WI38 (cell line): ENCODE measurements at regions not wholly inside any gene's neighbourhood (a gene's known extent, or its start where the extent isn't known, plus 50 kb on each side); places are given as distances from the start of the nearest gene placed in this dataset.

Experiments used
- H3K4me3 ChIP-seq: 2 replicates; pipeline ENCODE4 v1.5.1; 2011; ENCODE audit warnings: low read depth, mild to moderate bottlenecking, control low read depth, low read length
- TF ChIP-seq, protein P1 (sequence below): IDR thresholded peaks from 2 replicates; pipeline ENCODE4 v1.5.1; 2012; ENCODE audit warnings: low read depth, mild to moderate bottlenecking, control low read depth, low read length

- TF ChIP-seq, protein P1, sequence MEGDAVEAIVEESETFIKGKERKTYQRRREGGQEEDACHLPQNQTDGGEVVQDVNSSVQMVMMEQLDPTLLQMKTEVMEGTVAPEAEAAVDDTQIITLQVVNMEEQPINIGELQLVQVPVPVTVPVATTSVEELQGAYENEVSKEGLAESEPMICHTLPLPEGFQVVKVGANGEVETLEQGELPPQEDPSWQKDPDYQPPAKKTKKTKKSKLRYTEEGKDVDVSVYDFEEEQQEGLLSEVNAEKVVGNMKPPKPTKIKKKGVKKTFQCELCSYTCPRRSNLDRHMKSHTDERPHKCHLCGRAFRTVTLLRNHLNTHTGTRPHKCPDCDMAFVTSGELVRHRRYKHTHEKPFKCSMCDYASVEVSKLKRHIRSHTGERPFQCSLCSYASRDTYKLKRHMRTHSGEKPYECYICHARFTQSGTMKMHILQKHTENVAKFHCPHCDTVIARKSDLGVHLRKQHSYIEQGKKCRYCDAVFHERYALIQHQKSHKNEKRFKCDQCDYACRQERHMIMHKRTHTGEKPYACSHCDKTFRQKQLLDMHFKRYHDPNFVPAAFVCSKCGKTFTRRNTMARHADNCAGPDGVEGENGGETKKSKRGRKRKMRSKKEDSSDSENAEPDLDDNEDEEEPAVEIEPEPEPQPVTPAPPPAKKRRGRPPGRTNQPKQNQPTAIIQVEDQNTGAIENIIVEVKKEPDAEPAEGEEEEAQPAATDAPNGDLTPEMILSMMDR, result no peak
- no peak overlapping the region for H3K4me3 ChIP-seq
These were observed 78.4 kb upstream of the TMEM33 start for GRCh38 chr4:41856797-41857196.

DNA sequence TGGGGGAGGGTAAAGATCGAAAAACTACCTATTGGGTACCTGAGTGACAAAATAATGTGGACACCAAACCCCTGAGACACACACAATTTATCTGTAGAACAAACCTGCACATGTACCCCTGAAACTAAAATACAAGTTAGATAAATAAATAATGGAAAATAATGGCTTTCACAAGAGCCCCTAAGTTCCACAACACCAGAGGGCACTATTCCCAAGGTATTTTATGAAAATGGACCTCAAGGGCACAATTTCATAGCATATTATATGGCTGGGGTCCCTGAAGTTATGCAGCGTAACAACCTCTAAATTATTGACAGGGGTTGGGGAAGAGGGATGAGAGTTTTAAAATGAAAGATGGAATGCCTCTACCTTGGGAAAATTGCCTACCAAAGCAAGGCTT lies 81.3 kb upstream of the TMEM33 start:
- TF ChIP-seq, protein P1, result no peak

DNA sequence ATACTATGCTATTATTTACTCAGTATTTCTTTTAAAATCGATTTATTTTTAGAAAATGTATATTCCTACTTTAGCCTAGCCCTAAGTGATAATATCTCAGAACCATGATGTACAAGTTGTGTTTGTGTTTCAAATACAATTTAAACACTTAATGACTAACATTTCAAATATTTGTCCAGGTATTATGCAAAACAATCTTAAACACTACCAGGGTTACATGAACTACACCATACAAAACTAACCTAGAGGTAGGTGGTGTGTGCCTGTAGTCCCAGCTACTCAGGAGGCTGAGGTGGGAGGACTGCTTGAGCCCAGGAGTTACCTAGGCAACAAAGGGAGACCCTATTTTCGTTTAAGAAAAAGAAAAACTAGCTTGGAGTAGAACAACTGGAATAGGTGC lies 83.0 kb upstream of the TMEM33 start:
- H3K4me3 ChIP-seq, result no peak overlapping the region
- TF ChIP-seq, protein P1, result no peak

More for the DNA sequence above, 81.3 kb upstream of the TMEM33 start:
- H3K4me3 ChIP-seq, result no peak overlapping the region

DNA sequence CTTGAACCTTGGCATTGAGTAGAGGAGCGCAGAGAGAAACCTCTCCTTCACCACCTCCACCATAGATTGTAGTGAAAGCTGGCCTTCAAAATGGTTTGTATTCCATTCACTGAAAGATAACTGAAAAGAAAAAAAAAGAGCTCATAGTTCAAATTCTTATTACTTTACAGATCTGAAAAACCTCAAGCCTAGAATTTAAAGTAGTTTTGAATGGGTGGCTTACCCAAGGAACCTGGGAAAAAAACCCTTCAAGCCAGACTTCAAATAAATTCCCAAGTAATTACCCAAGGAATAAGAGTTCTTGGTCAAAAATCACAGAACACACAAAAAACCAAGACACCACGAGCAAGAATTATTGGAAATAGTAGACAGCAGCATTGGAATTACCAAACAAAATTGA lies 83.6 kb upstream of the TMEM33 start:
- no peak overlapping the region for H3K4me3 ChIP-seq
- TF ChIP-seq, protein P1, result no peak

DNA sequence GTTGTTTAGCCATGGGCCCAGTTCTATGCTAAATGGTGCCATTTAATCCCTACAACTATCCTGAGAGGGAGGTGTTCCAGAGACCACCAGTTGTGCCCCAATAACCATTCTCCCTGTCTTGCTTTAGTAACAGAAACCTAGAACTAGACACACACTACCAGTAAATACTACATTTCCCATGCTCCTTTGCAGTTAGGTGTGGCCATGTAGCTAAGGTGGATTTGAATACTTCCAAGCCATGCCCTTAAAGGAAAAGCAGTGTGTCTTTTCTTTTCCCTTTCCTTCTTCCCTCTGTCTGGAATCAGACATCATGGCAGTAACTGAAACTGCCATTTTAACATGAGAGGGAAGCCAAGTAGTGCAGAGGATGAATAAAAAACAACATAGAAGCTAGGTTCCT lies 90.9 kb upstream of the TMEM33 start:
- H3K4me3 ChIP-seq, result no peak overlapping the region
- TF ChIP-seq, protein P1, result no peak

DNA sequence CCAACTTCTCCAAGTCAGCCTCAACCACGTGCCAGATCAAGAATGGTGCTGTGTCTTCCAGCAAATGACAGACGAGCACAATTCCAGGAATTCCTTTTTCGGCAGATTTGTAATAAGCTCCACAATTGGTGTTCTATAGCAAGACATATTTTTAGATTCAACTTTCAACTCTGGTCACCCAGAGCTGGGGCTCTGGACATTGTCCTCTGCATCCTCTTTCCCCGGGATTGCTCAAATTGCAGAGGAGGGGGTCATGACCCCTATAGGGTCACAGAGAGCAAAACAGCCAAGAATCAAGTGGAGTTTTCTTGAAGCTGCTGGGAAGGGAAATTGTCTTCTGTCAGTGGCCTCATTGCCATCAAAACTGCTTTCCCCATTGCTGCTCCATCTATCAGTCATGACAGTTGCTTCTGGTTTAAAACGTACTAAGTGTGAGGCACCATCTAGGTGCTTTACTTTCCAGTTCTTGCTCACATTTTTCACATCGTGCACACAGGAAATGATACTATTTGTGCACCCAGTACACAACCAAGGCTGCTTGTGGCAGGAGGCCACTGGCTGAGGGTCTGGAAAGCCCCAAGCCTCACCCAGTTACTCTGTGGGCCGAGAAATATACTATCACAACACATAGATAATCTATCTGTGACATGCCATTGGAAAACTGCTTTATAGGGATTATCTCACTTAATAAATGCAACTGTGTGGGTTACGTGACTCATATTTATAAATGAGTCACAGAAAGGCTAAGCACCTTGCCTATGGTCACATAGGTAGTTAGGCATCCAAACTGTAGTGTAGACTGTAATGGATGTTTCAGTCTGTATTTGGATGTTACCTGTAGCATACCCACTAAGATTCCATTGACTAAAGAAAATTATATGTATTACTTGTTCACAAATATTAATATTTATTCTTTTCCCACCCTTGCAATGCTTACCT lies 91.7 kb upstream of the PHOX2B start:
- TF ChIP-seq, protein P1, result no peak
- H3K4me3 ChIP-seq, result no peak overlapping the region

DNA sequence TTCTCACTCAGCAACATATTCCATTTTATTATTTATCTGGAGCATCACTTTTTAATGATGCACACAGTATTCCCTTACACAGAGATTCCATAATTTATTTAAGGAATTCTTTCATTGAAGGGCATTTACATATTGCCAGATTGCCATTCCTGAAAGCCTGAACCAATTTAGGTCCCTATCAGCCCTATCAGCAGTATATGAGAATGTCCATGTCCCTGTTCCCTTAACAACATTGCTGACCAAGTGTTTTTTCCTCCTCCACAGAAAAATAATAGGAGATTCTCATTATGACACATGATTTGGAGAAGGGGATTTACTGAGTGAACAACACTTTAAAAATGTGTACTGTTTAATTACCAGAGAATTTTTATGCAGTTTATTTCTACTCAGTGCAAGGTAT lies 90.1 kb upstream of the PHOX2B start:
- TF ChIP-seq, protein P1, result no peak
- no peak overlapping the region for H3K4me3 ChIP-seq
